Colon (tissue), 2 donors: ENCODE measurements at regions not wholly inside any gene's neighbourhood (a gene's known extent, or its start where the extent isn't known, plus 50 kb on each side); places are given as distances from the start of the nearest gene placed in this dataset.

ENCODE experiments used
- FAIRE-seq: peaks from 2 replicates; lab custom pipeline; 2012; peaks lifted over from hg19 to GRCh38; lab: Jason Lieb, UNC
- donor health status: control.
- donor health status: control.

- FAIRE-seq, result no peak
These were observed 348.7 kb downstream of the CHRM3 start for GRCh38 chr1:239735111-239735510.

- FAIRE-seq, result no peak
These were observed 350.1 kb downstream of the CHRM3 start for GRCh38 chr1:239736479-239736878.

- FAIRE-seq, result no peak
These were observed 352.3 kb upstream of the FMN2 start for GRCh38 chr1:239739375-239739774.

GRCh38 chr1:239739919-239740318, 351.8 kb upstream of the FMN2 start:
- no peak for FAIRE-seq

- no peak for FAIRE-seq
These were observed 349.1 kb upstream of the FMN2 start for GRCh38 chr1:239742416-239743109.

GRCh38 chr1:239744851-239745250, 346.8 kb upstream of the FMN2 start:
- FAIRE-seq, result no peak

- no peak for FAIRE-seq
These were observed 336.4 kb upstream of the FMN2 start for GRCh38 chr1:239755107-239755912.

- FAIRE-seq, result no peak
These were observed 334.0 kb upstream of the FMN2 start for GRCh38 chr1:239757716-239758115.

- no peak for FAIRE-seq
These were observed 332.9 kb upstream of the FMN2 start for GRCh38 chr1:239758756-239759155.

- FAIRE-seq, result no peak
These were observed 330.2 kb upstream of the FMN2 start for GRCh38 chr1:239761509-239761908.

- no peak for FAIRE-seq
These were observed 327.8 kb upstream of the FMN2 start for GRCh38 chr1:239763850-239764249.

GRCh38 chr1:239764546-239764945, 327.1 kb upstream of the FMN2 start:
- FAIRE-seq, result no peak

GRCh38 chr1:239765163-239765562, 326.5 kb upstream of the FMN2 start:
- no peak for FAIRE-seq

- FAIRE-seq, result no peak
These were observed 320.1 kb upstream of the FMN2 start for GRCh38 chr1:239771550-239771949.

GRCh38 chr1:239772446-239772845, 319.2 kb upstream of the FMN2 start:
- FAIRE-seq, result no peak

- FAIRE-seq, result no peak
These were observed 316.2 kb upstream of the FMN2 start for GRCh38 chr1:239775466-239775865.

- no peak for FAIRE-seq
These were observed 313.4 kb upstream of the FMN2 start for GRCh38 chr1:239778208-239778813.

GRCh38 chr1:239779962-239780361, 311.7 kb upstream of the FMN2 start:
- FAIRE-seq, result no peak

- no peak for FAIRE-seq
These were observed 306.8 kb upstream of the FMN2 start for GRCh38 chr1:239784896-239785295.

GRCh38 chr1:239785576-239785975, 306.1 kb upstream of the FMN2 start:
- FAIRE-seq, result no peak

GRCh38 chr1:239786464-239786863, 305.2 kb upstream of the FMN2 start:
- FAIRE-seq, result no peak

GRCh38 chr1:239792157-239792556, 299.5 kb upstream of the FMN2 start:
- FAIRE-seq, result no peak

- no peak for FAIRE-seq
These were observed 296.4 kb upstream of the FMN2 start for GRCh38 chr1:239795304-239795703.
